ENCODE measurements at regions not wholly inside any gene's neighbourhood (a gene's known extent, or its start where the extent isn't known, plus 50 kb on each side); places are given as distances from the start of the nearest gene placed in this dataset.

- 69 to 82% (median 77%) methylated on average over 2 of the region's 2 CpGs for WGBS, 4 donors
These were observed 372.6 kb upstream of the LRRC7 start for GRCh38 chr1:69195136-69195535.

DNA sequence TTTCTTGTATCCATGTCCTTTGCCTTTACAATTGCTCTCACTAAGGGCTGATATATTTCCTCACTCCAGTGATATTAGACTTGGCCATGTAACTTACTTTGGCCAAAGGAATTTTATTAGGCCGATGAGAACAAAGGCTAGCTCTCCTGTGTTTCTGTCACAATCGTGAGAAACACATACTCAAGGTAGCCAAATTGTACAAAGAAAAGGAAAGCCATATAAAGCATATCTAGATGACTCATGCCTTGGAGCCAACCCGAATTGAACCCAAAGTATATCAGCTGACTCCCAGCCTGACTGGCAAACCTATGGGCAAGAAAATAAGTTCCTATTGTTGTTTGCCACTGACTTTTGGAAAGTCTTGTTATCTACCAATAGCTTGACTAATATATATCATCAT, 371.7 kb upstream of the LRRC7 start:
- H3K4me1 ChIP-seq = peaks cover 0 to 6% (median 0%) of the 10 kb centered on the region in 12 donors
- DNase-seq (no peak), ATAC-seq (no peak)
- H3K36me3 ChIP-seq = no peaks in the 10 kb centered on the region
- H3K27ac ChIP-seq = no peak overlapping the region
- H3K9me3 ChIP-seq = no peaks in the 10 kb centered on the region
- TF ChIP-seq POLR2A (IDR thresholded peaks at IDR 0.05) = no peak
- TF ChIP-seq, protein P1, sequence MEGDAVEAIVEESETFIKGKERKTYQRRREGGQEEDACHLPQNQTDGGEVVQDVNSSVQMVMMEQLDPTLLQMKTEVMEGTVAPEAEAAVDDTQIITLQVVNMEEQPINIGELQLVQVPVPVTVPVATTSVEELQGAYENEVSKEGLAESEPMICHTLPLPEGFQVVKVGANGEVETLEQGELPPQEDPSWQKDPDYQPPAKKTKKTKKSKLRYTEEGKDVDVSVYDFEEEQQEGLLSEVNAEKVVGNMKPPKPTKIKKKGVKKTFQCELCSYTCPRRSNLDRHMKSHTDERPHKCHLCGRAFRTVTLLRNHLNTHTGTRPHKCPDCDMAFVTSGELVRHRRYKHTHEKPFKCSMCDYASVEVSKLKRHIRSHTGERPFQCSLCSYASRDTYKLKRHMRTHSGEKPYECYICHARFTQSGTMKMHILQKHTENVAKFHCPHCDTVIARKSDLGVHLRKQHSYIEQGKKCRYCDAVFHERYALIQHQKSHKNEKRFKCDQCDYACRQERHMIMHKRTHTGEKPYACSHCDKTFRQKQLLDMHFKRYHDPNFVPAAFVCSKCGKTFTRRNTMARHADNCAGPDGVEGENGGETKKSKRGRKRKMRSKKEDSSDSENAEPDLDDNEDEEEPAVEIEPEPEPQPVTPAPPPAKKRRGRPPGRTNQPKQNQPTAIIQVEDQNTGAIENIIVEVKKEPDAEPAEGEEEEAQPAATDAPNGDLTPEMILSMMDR (IDR thresholded peaks at IDR 0.05) = no peak
- intact Hi-C loops (cut with DNase I) = no loop called here
- 71 to 81% (median 77%) methylated on average over 3 of the region's 3 CpGs for WGBS, 4 donors
- H3K27me3 ChIP-seq = no peaks in the 10 kb centered on the region
- H3K4me3 ChIP-seq = no peak overlapping the region

More at GRCh38 chr1:69195136-69195535, 372.6 kb upstream of the LRRC7 start:
- TF ChIP-seq, protein P1 (IDR thresholded peaks at IDR 0.05) = no peak
- TF ChIP-seq POLR2A (IDR thresholded peaks at IDR 0.05) = no peak
- intact Hi-C loops (cut with DNase I) = no loop called here
- Histone ChIP-seq H3K36me3 (no peaks in the 10 kb centered on the region), H3K27ac (no peak overlapping the region), H3K4me3 (no peak overlapping the region), H3K4me1 (peaks cover 0 to 11% (median 0%) of the 10 kb centered on the region in 12 donors), H3K9me3 (no peaks in the 10 kb centered on the region), H3K27me3 (no peaks in the 10 kb centered on the region)
- DNase-seq (no peak), ATAC-seq (no peak)

GRCh38 chr1:69197816-69198215, 369.9 kb upstream of the LRRC7 start:
- intact Hi-C loops (cut with DNase I) = no loop called here
- no peak for ATAC-seq

DNA sequence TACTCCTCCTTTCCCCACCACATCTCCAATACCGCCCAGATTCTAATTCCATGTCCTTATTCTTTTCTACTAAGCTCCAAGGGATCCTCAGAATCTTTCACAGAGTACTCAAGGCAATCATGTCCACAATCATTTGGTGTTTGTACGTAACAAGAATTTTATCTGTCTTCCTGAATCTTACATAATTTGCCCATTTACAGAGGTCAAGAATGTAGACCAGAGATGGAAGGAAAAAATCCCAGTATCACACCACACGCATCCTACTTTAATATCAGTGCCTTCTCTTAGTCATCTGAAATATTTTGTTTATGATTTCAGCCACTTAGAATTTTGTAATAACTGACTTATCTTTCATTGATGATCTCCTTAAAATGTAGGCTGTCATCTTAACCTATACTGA, 366.0 kb upstream of the LRRC7 start:
- H3K4me1 ChIP-seq = no peaks in the 10 kb centered on the region
- peaks cover 0 to 18% (median 6%) of the 10 kb centered on the region in 12 donors for H3K9me3 ChIP-seq
- intact Hi-C loops (cut with DNase I) = no loop called here
- H3K36me3 ChIP-seq = no peaks in the 10 kb centered on the region
- DNase-seq (no peak), ATAC-seq (no peak)
- H3K4me3 ChIP-seq = no peak overlapping the region
- TF ChIP-seq, protein P1 (IDR thresholded peaks at IDR 0.05) = no peak
- TF ChIP-seq POLR2A (IDR thresholded peaks at IDR 0.05) = no peak
- H3K27me3 ChIP-seq = no peaks in the 10 kb centered on the region
- 65 to 77% (median 71%) methylated on average over 3 of the region's 3 CpGs for WGBS, 4 donors
- no peak overlapping the region for H3K27ac ChIP-seq

More at GRCh38 chr1:69197816-69198215, 369.9 kb upstream of the LRRC7 start:
- 61 to 67% (median 66%) methylated on average over 3 of the region's 3 CpGs for WGBS, 4 donors
- Histone ChIP-seq H3K9me3 (no peaks in the 10 kb centered on the region), H3K4me1 (no peaks in the 10 kb centered on the region), H3K27ac (no peak overlapping the region), H3K36me3 (no peaks in the 10 kb centered on the region), H3K27me3 (no peaks in the 10 kb centered on the region), H3K4me3 (no peak overlapping the region)
- no peak for TF ChIP-seq POLR2A (IDR thresholded peaks at IDR 0.05)
- TF ChIP-seq, protein P1 (IDR thresholded peaks at IDR 0.05) = no peak
- DNase-seq = no peak
